GM19324 (cell line): ENCODE measurements at regions not wholly inside any gene's neighbourhood (a gene's known extent, or its start where the extent isn't known, plus 50 kb on each side); places are given as distances from the start of the nearest gene placed in this dataset.
"Not testable (repeated sequence)": the region's sequence is repeated elsewhere in the genome, so short reads cannot be mapped to it uniquely, and the experiment has no call there.

ENCODE experiments used
- ATAC-seq: cut with Tn5 transposase; IDR thresholded peaks from one replicate; pipeline ENCODE4 v1.9.1; 2021; ENCODE audit warnings: mild to moderate bottlenecking, moderate library complexity; ENCODE audit not compliant: unreplicated experiment, low FRiP score

- ATAC-seq: no peak
These were observed 260.7 kb upstream of the ARRDC3 start for GRCh38 chr5:91643797-91644196.

- no peak for ATAC-seq
These were observed 259.5 kb upstream of the ARRDC3 start for GRCh38 chr5:91642581-91642980.

GRCh38 chr5:91641730-91642350 is 258.7 kb upstream of the ARRDC3 start:
- ATAC-seq: no peak

- ATAC-seq: no peak
These were observed 256.6 kb upstream of the ARRDC3 start for GRCh38 chr5:91639744-91640143.

- ATAC-seq: no peak
These were observed 254.9 kb upstream of the ARRDC3 start for GRCh38 chr5:91638010-91638409.

GRCh38 chr5:91635950-91636734 is 253.0 kb upstream of the ARRDC3 start:
- ATAC-seq: no peak

- no peak for ATAC-seq
These were observed 249.8 kb upstream of the ARRDC3 start for GRCh38 chr5:91632871-91633270.

GRCh38 chr5:91611746-91612145 is 228.6 kb upstream of the ARRDC3 start:
- no peak for ATAC-seq

GRCh38 chr5:91607675-91608074 is 224.6 kb upstream of the ARRDC3 start:
- no peak for ATAC-seq

- no peak for ATAC-seq
These were observed 216.7 kb upstream of the ARRDC3 start for GRCh38 chr5:91599863-91600262.

GRCh38 chr5:91598216-91598615 is 215.1 kb upstream of the ARRDC3 start:
- ATAC-seq: no peak

GRCh38 chr5:91595424-91595823 is 212.3 kb upstream of the ARRDC3 start:
- ATAC-seq: no peak

- no peak for ATAC-seq
These were observed 208.0 kb upstream of the ARRDC3 start for GRCh38 chr5:91591076-91591475.

GRCh38 chr5:91586232-91586631 is 203.1 kb upstream of the ARRDC3 start:
- ATAC-seq: no peak

GRCh38 chr5:91584352-91584751 is 201.2 kb upstream of the ARRDC3 start:
- ATAC-seq: no peak

- ATAC-seq: not testable (repeated sequence)
These were observed 182.9 kb upstream of the ARRDC3 start for GRCh38 chr5:91566012-91566411.

GRCh38 chr5:91562922-91563321 is 179.8 kb upstream of the ARRDC3 start:
- no peak for ATAC-seq

GRCh38 chr5:91541696-91542095 is 158.6 kb upstream of the ARRDC3 start:
- no peak for ATAC-seq

GRCh38 chr5:91538179-91538578 is 155.1 kb upstream of the ARRDC3 start:
- ATAC-seq: no peak

- no peak for ATAC-seq
These were observed 152.4 kb upstream of the ARRDC3 start for GRCh38 chr5:91535499-91535898.

- ATAC-seq: no peak
These were observed 151.2 kb upstream of the ARRDC3 start for GRCh38 chr5:91534332-91534731.

- ATAC-seq: no peak
These were observed 149.7 kb upstream of the ARRDC3 start for GRCh38 chr5:91532779-91533178.
